K562 (cell line): ENCODE measurements at regions not wholly inside any gene's neighbourhood (a gene's known extent, or its start where the extent isn't known, plus 50 kb on each side); places are given as distances from the start of the nearest gene placed in this dataset.

ENCODE experiments used
- ATAC-seq: fragments of 200-7000 bp; cut with Tn5 transposase; 3 replicates; pipeline ENCODE4 v1.9.1; 2020; ENCODE audit warnings: moderate library complexity
- BruUV-seq: library from RNA; stranded (reverse); fragments of 400-500 nt; replicated peaks from 2 replicates; lab custom pipeline; 2021; lab: Mats Ljungman, UMichigan
- CTCF ChIA-PET: fragments of 300-600 bp; formaldehyde crosslinking; extraction: SDS; loops from one replicate; lab custom pipeline; 2021; ENCODE audit warnings: low intra/inter-chr PET ratio; lab: Yijun Ruan, JAX
- POLR2A ChIA-PET: fragments of 300-600, 350-650 bp; sonication (Branson Sonifier 250); formaldehyde crosslinking; extraction: SDS; loops from one replicate; lab custom pipeline; 2021; ENCODE audit warnings: antibody characterized with exemption, inconsistent platforms; lab: Yijun Ruan, JAX
- DNase-seq, 4 experiments: peaks; one replicate each; pipeline versions ENCODE4 v3.0.0 to v3.0.0-alpha.2; 2011 to 2018; ENCODE audit warnings: low spot score in 3 of 4, mixed read lengths in 3 of 4; ENCODE audit errors: extremely low read depth in 1 of 4
- FAIRE-seq: peaks from 2 replicates; lab custom pipeline; 2011; peaks lifted over from hg19 to GRCh38; lab: Jason Lieb, UNC
- H2AFZ ChIP-seq: 2 replicates; pipeline ENCODE4 v1.6.0; 2011; ENCODE audit warnings: low read depth, low read length, control low read depth, inconsistent platforms
- H3K27ac ChIP-seq: fragments of 200-600 bp; 3 replicates; pipeline ENCODE4 v1.8.0; 2011; ENCODE audit warnings: low read depth, mild to moderate bottlenecking, control low read depth, inconsistent platforms, low read length, moderate library complexity, mixed read lengths; ENCODE audit errors: extremely low read depth
- H3K27me3 ChIP-seq, 2 experiments: fragments of 300-600 bp in 1 of 2; 2 replicates in 1 of 2; 3 replicates in 1 of 2; pipeline versions ENCODE4 v1.6.0 to v1.8.0; 2011; ENCODE audit warnings: inconsistent platforms in 2 of 2, low read length in 2 of 2, mild to moderate bottlenecking in 1 of 2, mixed read lengths in 1 of 2, moderate library complexity in 1 of 2; ENCODE audit not compliant: control insufficient read depth in 2 of 2, insufficient read depth in 2 of 2
- H3K36me3 ChIP-seq: fragments of 300-600 bp; 3 replicates; pipeline ENCODE4 v1.8.0; 2011; ENCODE audit warnings: mild to moderate bottlenecking, low read length, inconsistent platforms; ENCODE audit not compliant: control insufficient read depth, insufficient read depth
- H3K4me1 ChIP-seq, 2 experiments: fragments of 200-600 bp in 1 of 2; replicated peaks in 1 of 2; 2 replicates in 1 of 2; 3 replicates in 1 of 2; pipeline versions ENCODE4 v1.5.1 to v1.8.0; 2011; ENCODE audit warnings: inconsistent platforms in 2 of 2, low read length in 2 of 2, mild to moderate bottlenecking in 1 of 2, mixed read lengths in 1 of 2, moderate library complexity in 1 of 2; ENCODE audit not compliant: control insufficient read depth in 2 of 2, insufficient read depth in 2 of 2
- H3K4me2 ChIP-seq: 2 replicates; pipeline ENCODE4 v1.6.1; 2011; ENCODE audit warnings: low read length, control low read depth, inconsistent platforms, mixed read lengths; ENCODE audit not compliant: insufficient read depth
- H3K4me3 ChIP-seq: fragments of 200-600 bp; sonication (generic), shearing (Covaris generic); 2 replicates; pipeline ENCODE4 v1.5.1; 2016; ENCODE audit warnings: control low read depth, inconsistent platforms
- H3K79me2 ChIP-seq: fragments of 200-600 bp; 3 replicates; pipeline ENCODE4 v1.8.0; 2011; ENCODE audit warnings: low read length, inconsistent platforms; ENCODE audit not compliant: control insufficient read depth, insufficient read depth
- H3K9ac ChIP-seq, 2 experiments: 2 replicates each; pipeline versions ENCODE4 v1.6.0 to v1.6.1; 2011; ENCODE audit warnings: low read depth in 2 of 2, low read length in 2 of 2, control low read depth in 1 of 2, inconsistent platforms in 1 of 2, mild to moderate bottlenecking in 1 of 2, mixed read lengths in 1 of 2; ENCODE audit not compliant: insufficient read depth in 1 of 2
- H3K9me1 ChIP-seq: one replicate; pipeline ENCODE4 v1.6.0; 2011; ENCODE audit warnings: inconsistent platforms, mild to moderate bottlenecking, low read length, moderate library complexity; ENCODE audit not compliant: control insufficient read depth, insufficient read depth
- H3K9me3 ChIP-seq: replicated peaks from 2 replicates; pipeline ENCODE4 v1.5.1; 2011; ENCODE audit warnings: low read depth, low read length, inconsistent platforms; ENCODE audit not compliant: control insufficient read depth, insufficient read depth
- H4K20me1 ChIP-seq: replicated peaks from 2 replicates; pipeline ENCODE4 v1.6.1; 2011; ENCODE audit warnings: low read length, inconsistent platforms, mixed read lengths; ENCODE audit not compliant: control insufficient read depth, insufficient read depth
- CEBPB ChIP-seq: fragments of 450-650 bp; IDR thresholded peaks from 2 replicates; pipeline ENCODE4 v1.6.1; 2016; ENCODE audit warnings: missing genetic modification characterization, missing compliant biosample characterization
- ETV6 ChIP-seq, 3 experiments: fragments of 150-350 bp in 1 of 3; sonication (generic) in 1 of 3; formaldehyde crosslinking in 1 of 3; IDR thresholded peaks; 2 replicates each; pipeline versions ENCODE4 v1.6.1 to v1.8.0; 2014 to 2022; ENCODE audit warnings: borderline replicate concordance in 2 of 3, low read depth in 2 of 3, antibody characterized with exemption in 1 of 3, low read length in 1 of 3, mild to moderate bottlenecking in 1 of 3, missing genetic modification reagents in 1 of 3
- HNRNPK ChIP-seq: fragments of 200-400 bp; formaldehyde crosslinking; IDR thresholded peaks from one replicate; pipeline ENCODE4 v1.6.1; 2018; ENCODE audit warnings: mild to moderate bottlenecking, low read depth, low read length; ENCODE audit not compliant: poor library complexity, severe bottlenecking
- KLF13 ChIP-seq: fragments of 450-650 bp; IDR thresholded peaks from 2 replicates; pipeline ENCODE4 v1.6.1; 2016; ENCODE audit warnings: missing genetic modification characterization, low read depth, mild to moderate bottlenecking, missing compliant biosample characterization, moderate library complexity, borderline replicate concordance
- POLR2B ChIP-seq: fragments of 450-650 bp; IDR thresholded peaks from 2 replicates; pipeline ENCODE4 v1.6.1; 2018; ENCODE audit warnings: low read depth; ENCODE audit not compliant: partially characterized antibody
- RCOR1 ChIP-seq, 2 experiments: IDR thresholded peaks; 2 replicates each; pipeline ENCODE4 v1.6.1; 2012; ENCODE audit warnings: low read depth in 2 of 2, low read length in 2 of 2, borderline replicate concordance in 1 of 2, improper control_type of control experiment in 1 of 2
- ZNF583 ChIP-seq: fragments of 250-450 bp; sonication (Bioruptor Pico); IDR thresholded peaks from 2 replicates; pipeline ENCODE4 v1.4.0; 2020
- ZNF707 ChIP-seq: fragments of 250-450 bp; sonication (Bioruptor Pico); conservative IDR thresholded peaks from 2 replicates; pipeline ENCODE4 v1.8.0; 2022; ENCODE audit warnings: inconsistent platforms, mild to moderate bottlenecking, moderate library complexity
- WGBS: fragments of 100-300 bp; shearing (Covaris generic); methylation state at CpG from one replicate; pipeline ENCODE4 v1.1.6; 2016; ENCODE audit warnings: low coverage, mixed read lengths; ENCODE audit not compliant: insufficient coverage; ENCODE audit errors: missing lambda C conversion rate; 5-methylcytosine and 5-hydroxymethylcytosine counted together
- in situ Hi-C: fragments of 300-500 bp; cut with MboI; formaldehyde crosslinking; loops from 4 replicates; pipeline ENCODE4 v1.15.0; 2018; ENCODE audit warnings: inconsistent platforms, mixed read lengths
- intact Hi-C: fragments of 100-400 bp; cut with micrococcal nuclease; formaldehyde crosslinking; loops from 2 replicates; pipeline ENCODE4 v1.14.2; 2022
- TF ChIP-seq, protein P1 (sequence below): fragments of 450-650 bp; IDR thresholded peaks from 2 replicates; pipeline ENCODE4 v1.6.1; 2016; ENCODE audit warnings: low read depth, mild to moderate bottlenecking, moderate library complexity

DNA sequence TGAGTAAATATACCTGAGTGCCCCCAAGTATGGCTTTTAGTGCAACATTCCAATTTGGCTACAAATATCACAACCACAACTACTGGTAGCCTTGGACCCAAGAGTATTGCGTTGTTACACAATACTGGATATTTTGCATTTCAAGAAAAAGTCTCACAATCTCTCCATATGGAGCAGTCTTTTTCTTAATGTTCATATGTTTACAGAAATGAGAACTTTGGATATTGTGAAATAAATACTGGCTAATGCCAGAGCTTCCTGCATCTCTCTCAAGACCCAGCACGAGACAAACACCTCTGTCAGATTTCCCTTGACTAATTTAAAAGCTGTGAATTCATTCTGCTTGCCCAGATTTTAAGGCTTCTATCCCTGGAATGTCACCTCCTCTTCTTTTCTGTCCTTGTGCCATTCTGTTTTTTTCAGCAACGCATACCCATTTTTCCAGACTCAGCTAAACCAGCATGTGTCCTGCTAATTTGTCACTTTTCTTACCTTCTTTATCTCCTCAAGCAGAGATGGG lies 136.2 kb upstream of the BACE2 start (continued):
- TF ChIP-seq CEBPB (tag), result 0 out of 2 replicates have a peak, but pooled peaks have one; percentile 14
- TF ChIP-seq RCOR1 (IDR thresholded peaks at IDR 0.05; ENCODE audit: borderline replicate concordance in 1 of 2, low read depth in 2 of 2, low read length in 2 of 2), result no peak
- no peak for TF ChIP-seq HNRNPK

- ChIA-PET CTCF (no interaction called here), POLR2A (no interaction called here)
- H3K27me3 ChIP-seq, result no peaks in the 10 kb centered on the region
- no peaks in the 10 kb centered on the region for H3K9me1 ChIP-seq
- WGBS, result 0% methylated on average over 1 of the region's 1 CpG
- no peak overlapping the region for H3K4me3 ChIP-seq
- no peaks in the 10 kb centered on the region for H3K36me3 ChIP-seq
- intact Hi-C loops, result no loop called here
- no peaks in the 10 kb centered on the region for H3K4me1 ChIP-seq
- no peak overlapping the region for H3K9ac ChIP-seq
- no peaks in the 10 kb centered on the region for H3K79me2 ChIP-seq
- in situ Hi-C loops, result no loop called here
- no peak overlapping the region for H3K4me2 ChIP-seq
- H3K9me3 ChIP-seq, result no peaks in the 10 kb centered on the region
- no peak overlapping the region for H3K27ac ChIP-seq
- no peak for ATAC-seq
- BruUV-seq, result no TSS peak
- DNase-seq, result no peak
- TF ChIP-seq POLR2B (no peak), KLF13 (tag) (no peak), ETV6 (IDR thresholded peaks at IDR 0.05; ENCODE audit: borderline replicate concordance in 1 of 2, low read depth in 2 of 2, low read length in 1 of 2) (no peak), ETV6 (CRISPR knock-in tag; IDR thresholded peaks at IDR 0.05; ENCODE audit: borderline replicate concordance) (no peak), ZNF583 (CRISPR knock-in tag) (no peak), ZNF707 (CRISPR knock-in tag) (no peak)
- TF ChIP-seq, protein P1, sequence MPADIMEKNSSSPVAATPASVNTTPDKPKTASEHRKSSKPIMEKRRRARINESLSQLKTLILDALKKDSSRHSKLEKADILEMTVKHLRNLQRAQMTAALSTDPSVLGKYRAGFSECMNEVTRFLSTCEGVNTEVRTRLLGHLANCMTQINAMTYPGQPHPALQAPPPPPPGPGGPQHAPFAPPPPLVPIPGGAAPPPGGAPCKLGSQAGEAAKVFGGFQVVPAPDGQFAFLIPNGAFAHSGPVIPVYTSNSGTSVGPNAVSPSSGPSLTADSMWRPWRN, result no peak
- FAIRE-seq, result no peak
- H2AFZ ChIP-seq, result no peak overlapping the region
- no peaks in the 10 kb centered on the region for H4K20me1 ChIP-seq
These were observed 135.4 kb upstream of the BACE2 start for GRCh38 chr21:41032541-41032940.
